ENCODE measurements at regions not wholly inside any gene's neighbourhood (a gene's known extent, or its start where the extent isn't known, plus 50 kb on each side); places are given as distances from the start of the nearest gene placed in this dataset.

GRCh38 chr17:72425133-72425793 is 304.4 kb downstream of the SOX9 start:
- no peak for DNase-seq (ENCODE audit: low read depth in 2 of 2)

DNA sequence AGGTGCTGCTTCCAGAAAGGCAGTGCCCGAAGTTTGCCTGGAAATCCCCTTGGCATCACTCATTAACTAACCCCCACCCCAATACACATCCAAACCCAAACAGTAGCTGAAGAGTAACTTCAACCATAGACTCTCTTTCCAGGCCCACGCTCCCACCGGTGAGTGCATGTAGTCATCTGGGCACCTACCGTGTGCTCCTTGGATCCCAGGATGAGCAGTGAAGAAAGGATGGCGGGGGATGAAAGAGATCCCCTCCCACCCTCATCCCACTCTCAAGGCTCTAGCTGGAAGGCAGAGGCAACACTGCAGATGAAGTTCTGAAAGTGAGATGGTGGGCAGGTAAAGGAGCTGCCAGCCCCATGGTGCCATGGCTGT is 305.0 kb downstream of the SOX9 start:
- no peak for DNase-seq (ENCODE audit: low read depth in 2 of 2)

DNA sequence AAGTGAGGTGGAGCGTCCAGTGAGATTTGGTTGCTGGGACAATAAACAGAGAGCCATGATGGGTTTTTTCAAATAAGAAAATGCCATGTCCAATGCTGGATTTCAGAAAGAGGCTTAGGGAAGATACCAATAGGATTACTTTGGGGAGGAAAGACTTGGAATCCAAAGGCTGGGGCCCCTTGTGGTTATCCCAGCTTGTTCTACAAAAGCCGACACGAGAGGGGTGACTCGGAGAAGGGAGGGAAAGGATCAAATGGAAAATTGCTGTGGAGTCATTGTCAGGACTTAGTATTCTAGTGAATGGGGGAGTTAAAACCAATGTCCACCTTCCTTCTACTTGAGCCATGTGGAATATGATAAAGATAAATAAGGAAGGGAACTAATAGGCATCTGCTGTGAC is 305.5 kb downstream of the SOX9 start:
- no peak for DNase-seq (ENCODE audit: low read depth in 2 of 2)

GRCh38 chr17:72426948-72427760 is 306.3 kb downstream of the SOX9 start:
- DNase-seq (ENCODE audit: low read depth in 2 of 2): no peak

DNA sequence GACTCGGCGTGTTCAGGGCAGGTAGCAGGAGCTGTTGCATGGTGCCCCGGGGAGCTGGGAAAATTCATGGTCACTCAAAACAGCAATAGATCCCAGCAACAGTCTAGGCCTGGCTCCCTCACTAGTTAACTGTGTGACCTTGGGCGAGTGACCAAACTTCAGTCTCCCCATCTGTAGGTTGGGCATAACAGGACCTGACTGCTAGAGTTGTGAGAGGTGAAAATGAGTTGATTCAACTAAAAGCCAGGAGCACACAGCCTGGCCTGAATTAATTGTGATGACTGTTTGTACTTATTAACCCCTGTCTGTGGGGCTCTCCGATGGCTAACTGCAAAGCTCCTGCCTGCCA is 306.9 kb downstream of the SOX9 start:
- DNase-seq (ENCODE audit: low read depth in 2 of 2): no peak

DNA sequence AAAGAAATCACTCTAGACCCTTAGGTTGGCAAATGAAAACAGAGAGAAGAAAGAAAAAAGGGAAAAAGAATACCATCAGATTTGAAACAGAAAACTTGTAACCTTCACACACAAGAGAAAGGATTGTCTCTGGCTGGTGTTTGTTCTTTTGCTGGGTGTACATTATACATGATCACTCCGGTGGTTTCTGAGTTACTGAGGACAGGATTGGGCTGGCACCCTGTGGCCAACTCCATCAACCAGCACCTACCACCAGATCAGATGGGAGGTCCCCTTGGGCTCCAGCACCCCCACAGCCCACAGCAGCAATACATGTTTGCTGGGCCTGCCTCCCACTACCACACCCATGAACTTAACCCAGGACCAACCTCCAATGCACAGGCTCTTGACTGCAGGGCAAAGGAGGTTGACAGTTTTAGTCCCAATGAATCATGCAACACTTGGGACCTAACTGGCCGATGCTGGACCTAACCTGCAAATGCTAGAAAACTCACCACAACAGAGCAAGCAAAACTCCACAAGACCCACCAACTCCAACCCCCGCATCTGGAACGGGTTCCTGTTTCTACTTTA is 308.3 kb downstream of the SOX9 start:
- DNase-seq (ENCODE audit: low read depth in 2 of 2): no peak

DNA sequence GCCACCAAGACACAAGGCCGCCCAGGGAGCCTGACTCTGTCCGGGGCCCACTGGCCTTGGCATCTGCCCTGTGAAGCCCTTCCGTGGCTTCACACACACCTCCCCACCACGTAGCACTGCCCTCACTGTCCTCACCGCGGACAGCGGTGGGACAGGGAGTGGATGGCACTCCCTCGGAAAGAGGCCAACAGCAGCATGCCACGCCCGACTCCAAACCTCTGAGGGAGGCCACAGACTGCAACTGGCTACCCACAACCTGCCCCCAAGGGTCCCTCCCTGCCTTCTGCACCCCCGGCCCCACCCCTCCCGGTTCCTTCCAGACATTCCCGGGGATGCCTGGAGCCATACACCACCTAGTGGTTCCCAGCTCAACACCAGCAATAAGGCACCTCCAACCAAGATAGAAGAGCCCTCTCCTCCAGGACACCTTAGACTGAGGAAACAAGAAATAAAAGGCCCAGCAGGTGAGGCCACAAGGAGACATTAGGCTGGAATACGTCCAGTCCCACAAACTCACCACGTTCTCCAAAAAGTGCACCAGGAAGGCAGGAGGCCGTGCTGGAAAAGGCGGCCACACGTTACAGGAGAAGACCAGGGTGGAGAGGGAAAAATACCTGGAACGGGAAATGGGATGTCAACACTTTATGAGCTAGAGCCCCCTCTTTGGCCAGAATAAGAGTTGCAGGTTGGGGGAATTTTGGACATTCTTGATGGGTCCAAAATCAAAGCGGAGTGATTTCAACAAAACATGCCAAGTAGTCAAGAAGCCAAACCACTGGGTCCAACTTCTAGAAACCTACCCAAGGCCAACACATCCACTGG is 310.0 kb downstream of the SOX9 start:
- DNase-seq (ENCODE audit: low read depth in 2 of 2): no peak

- no peak for DNase-seq (ENCODE audit: low read depth in 2 of 2)
Measured at GRCh38 chr17:72432143-72432621, 311.4 kb downstream of the SOX9 start.

GRCh38 chr17:72432881-72433280 is 312.1 kb downstream of the SOX9 start:
- no peak for DNase-seq (ENCODE audit: low read depth in 2 of 2)

- DNase-seq (ENCODE audit: low read depth in 2 of 2): no peak
Measured at GRCh38 chr17:72433797-72434196, 313.0 kb downstream of the SOX9 start.

DNA sequence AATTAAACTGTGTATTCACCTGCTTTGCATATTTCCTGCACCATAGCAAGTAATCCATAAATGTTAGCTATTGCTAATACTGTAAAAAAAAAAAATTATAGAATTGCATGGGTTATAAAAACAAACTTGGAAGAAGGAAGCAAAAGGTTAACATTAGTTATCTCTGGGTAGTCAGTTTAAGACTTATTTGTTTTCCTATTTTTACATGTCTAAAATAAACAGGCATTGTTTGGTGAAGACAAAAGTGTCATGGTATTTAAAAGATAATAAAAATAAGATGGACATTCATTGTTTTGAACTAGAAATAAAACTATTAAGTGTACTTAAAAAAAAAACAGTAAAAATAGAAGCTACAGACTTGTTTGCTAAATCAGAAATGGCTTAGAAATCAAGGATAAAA is 313.8 kb downstream of the SOX9 start:
- no peak for DNase-seq (ENCODE audit: low read depth in 2 of 2)

DNA sequence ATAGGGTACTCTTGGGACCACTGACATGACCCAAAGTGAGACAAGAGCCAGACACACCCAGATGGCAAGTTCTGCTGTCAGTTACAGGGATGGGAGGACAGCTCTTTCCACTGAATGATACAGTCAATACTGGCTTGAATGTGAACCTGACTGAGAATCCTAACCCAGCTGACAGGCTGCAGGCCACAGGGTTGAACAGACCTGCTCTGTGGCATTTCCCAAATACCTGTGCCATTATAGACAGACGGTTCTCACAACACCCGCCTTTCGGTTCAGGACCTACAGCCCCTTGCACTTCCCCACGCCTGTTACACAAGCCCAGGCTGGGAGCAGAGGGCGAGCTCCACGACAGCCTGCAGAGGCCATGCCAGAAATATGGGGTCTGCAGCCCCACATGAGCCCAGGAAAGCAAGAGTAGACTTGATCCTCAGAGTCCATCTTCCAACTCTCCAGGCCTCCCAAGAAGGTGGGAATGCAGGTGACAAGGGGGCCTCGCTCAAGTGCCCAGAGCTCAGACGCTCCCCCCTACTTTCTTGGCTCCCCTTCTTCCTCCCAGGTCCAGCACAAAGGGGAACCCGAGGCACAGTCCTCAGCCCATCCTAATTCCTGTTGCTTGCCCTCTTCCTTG is 314.3 kb downstream of the SOX9 start:
- DNase-seq (ENCODE audit: low read depth in 2 of 2): no peak

- DNase-seq (ENCODE audit: low read depth in 2 of 2): no peak
Measured at GRCh38 chr17:72438783-72439182, 318.0 kb downstream of the SOX9 start.

GRCh38 chr17:72439893-72440502 is 319.2 kb downstream of the SOX9 start:
- DNase-seq (ENCODE audit: low read depth in 2 of 2): no peak

GRCh38 chr17:72440961-72441360 is 320.1 kb downstream of the SOX9 start:
- no peak for DNase-seq (ENCODE audit: low read depth in 2 of 2)

GRCh38 chr17:72441909-72442308 is 321.1 kb downstream of the SOX9 start:
- DNase-seq (ENCODE audit: low read depth in 2 of 2): no peak

DNA sequence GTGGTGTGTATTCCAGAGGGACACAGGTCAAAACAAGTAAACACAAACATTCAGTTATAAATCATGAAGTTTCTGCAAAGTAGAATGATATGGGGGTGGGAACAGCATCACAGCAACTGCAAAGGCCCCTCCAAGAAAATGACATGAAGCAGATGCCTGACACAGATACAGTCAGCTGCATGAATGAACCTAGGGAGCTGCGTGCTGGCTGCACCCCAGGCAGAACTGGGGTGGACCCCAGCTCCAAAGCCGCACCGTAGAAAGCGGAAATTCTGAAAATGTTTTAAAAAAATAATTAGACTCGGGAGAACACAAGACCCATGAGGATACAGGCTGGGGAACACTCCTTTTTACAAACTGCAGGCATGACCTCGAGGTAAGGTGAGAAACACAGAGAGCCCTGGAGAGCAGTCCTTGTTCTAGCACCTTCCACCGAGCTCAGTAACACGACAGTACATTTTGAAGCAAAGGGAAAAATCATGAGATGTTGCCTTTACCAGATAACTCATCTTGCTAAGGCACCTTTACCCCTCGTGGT is 323.8 kb downstream of the SOX9 start:
- no peak for DNase-seq (ENCODE audit: low read depth in 2 of 2)

DNA sequence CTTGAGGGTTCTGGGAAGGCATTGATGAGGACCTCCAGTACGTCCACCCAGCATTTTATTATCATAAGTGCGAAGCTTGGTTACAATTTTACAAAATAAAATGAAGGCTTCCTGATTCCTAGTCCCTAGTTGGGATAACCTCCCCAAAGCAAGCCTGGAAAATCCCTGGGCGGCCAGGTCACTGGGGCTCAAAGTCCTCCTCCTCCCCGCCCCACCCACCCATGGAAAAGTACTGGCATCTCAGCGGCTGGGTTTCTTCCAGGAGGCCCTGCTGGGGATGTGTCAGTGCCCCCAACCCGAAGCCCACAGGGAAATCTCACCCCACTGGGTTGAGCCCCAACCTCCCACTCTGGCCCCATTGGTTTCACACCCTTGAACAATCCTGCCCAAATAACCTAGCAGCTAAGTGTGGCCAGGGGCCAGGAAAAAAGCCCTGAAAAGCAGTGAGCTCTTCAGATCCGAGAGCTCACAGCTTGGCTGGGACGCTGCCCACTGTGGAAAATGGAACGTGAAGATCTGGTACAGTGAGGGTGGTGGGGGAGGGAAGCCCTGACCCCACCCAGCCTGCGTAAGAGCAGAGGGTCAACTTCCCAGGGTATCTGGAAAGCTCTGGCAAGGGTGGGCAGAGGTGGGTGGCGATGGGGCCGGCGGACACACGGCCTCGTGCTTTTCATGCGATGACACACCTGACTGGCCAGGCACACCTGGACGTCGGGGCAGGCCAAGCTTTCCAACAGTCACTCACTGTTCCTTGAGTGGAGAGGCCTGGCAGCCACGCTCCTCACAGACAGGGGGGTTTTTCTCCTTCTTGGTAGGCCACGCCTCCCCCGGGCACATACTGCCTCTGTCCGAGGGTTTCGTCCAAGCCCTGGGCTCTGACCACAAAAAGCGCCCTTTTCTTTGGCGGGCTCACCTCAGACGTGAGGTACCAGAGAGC is 324.5 kb downstream of the SOX9 start:
- DNase-seq (ENCODE audit: low read depth in 2 of 2): no peak

- no peak for DNase-seq (ENCODE audit: low read depth in 2 of 2)
Measured at GRCh38 chr17:72446118-72446517, 325.3 kb downstream of the SOX9 start.
